CD4-positive, alpha-beta T cell treated with Interleukin-15 for 1 hour (primary cell): ENCODE measurements at regions not wholly inside any gene's neighbourhood (a gene's known extent, or its start where the extent isn't known, plus 50 kb on each side); places are given as distances from the start of the nearest gene placed in this dataset.

Experiments
- DNase-seq: peaks from one replicate; pipeline ENCODE4 v3.0.0-alpha.2; 2020

DNA sequence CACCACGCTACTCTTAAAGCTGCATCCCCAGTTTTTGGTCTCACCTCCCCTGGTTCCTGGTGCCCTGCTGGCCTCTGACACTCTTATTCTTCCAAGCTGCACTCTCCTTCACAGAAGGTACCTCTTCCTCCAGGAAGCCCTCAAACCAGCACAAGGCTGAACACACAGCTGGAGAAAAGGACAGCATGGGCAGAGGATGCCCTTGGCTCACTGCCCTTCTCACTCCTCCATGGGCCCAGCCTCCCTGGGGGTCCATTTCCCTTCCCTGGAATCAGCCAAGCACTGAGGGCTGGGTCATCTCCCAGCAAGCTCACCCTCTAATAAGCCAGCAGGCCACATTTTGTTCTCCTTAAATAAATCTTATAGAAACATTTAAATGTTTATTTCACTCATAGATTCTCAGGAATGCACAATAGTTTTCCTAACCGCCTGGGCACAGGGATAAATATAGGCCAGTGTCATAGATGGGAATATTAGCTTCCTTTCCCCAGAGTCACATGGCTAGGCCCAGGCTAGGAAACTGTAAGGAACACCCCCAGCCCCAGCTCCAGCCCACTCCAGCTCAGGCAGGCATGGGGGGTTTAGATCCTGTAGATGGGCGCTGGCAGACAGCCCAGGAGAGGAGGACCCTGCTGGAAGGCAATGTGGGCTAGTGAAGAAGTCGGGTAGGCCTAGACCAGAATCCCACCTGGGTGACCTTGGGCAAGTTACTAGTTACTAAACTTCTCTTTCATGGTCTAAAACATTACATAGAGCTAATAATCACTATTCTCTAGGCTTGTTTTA lies 51.5 kb downstream of the IRAG1 start:
- DNase-seq, result no peak

DNA sequence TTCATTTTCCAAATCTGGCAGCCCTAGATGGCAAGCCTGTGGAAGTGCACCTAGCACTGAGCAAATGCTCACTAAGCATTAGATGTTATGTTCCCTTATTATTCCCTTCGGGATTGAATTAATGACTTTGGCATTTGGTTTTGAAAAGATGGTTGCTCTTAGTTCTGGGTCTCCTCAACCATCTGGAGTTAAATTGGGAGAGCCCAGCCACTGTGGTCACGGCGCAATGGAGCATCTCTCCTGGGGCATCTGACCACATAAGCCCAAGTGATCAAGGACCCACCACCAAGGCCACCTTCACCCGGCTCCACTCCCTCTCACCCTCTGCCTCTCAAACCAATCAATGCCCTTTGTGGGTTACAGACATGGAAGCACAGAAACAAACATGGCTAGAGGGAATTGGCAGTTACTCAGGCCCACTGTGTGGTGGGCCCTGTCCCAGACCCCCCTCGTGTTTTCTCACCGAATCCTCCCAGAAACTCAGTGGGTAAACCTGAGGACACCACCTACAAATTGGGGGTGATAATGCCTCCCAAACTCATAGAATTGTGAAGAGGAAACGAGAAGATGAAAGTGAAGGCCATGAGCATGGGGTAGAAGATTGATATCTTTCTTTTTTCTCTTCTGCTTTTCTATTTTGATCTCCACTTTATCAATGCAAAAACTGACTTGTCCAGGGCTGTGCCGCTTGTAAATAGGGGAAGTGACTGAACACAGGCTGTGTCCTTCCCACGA lies 52.2 kb downstream of the IRAG1 start:
- peak; percentile 53 for DNase-seq

DNA sequence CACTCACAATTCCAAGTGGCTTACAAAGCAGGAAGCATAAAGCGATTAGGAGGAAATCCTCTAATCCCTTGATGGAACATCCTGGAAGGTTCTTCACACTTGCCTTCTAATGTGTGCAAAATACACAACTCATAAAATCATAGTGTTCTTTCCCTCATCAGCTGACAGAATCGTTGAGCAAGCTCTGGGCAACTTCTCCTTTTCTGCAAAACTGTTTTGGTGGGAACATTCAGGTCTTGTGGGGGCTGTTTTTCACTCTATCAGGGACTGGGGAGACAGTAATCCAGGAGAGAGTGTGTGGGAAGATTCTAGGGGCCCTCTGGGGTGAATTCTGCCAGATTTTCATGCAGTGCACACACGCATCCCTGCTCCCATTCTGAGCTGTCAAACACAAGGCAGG lies 53.2 kb downstream of the IRAG1 start:
- no peak for DNase-seq

DNA sequence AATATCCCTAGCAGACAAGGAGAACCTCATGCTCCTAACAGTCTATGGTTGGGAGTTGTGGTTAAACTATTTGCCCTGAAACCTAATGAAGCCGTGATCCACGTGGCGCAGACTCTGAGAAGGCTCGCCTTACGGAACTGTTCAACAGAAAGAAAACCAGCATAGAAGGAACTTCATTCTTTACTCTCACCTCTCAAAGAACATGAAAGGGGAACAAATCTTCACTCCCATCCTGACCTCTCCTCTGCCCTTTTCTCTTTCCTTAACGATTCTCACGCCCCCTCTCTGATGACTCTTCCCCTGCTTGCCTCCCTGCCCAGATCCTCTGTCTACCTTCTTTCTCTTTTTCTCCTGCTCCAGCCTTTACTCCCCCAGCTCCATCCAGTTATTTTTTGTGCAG lies 54.2 kb downstream of the IRAG1 start:
- no peak for DNase-seq

DNA sequence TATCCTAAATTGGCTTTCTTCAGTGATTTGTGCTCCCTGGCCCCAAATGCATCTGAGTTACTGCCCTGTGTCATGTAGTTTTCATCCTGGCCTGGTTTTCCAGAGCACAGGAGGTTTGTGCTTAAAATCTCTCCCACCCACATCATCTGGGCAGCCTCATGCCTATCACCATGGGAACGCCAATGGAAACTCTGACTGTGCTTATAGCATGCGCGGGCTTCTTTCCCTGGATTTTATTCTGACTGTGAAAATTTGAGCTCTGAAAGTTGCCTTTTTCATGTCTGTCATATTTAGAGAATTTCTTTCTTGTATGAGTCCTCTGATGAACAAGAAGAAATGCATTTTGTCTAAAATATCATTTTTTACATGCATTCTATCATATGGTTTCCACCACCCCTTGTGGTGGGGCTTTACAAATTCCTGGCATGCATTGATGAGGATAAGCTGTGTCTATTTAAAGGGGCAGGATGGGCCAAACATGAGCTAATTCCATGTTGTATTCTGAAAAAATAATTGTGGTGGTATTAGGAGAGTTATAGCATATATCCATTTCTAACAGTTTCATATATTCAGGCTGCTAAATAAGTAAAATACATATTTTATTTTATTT lies 55.1 kb downstream of the IRAG1 start:
- no peak for DNase-seq

DNA sequence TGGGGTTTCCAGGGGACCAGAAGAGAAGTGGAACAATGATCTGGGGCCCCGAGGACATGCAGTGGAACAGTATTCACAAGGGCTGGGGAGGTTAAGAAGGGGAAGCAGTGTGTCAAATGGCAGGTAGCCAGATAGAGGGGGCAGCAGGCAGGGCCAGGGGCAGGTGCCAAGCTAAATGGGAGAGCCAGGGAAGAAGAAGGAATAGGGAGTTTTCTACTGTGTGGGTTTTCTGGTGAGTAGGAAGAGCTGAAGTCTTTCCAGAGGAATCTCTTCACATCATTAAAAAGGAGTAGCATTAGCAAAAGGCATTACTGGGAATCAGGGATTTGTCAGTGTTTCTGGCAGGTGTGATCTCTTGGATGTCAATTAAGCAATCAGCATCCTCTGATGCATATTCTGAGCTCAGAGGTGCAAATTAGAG lies 55.8 kb downstream of the IRAG1 start:
- no peak for DNase-seq

DNA sequence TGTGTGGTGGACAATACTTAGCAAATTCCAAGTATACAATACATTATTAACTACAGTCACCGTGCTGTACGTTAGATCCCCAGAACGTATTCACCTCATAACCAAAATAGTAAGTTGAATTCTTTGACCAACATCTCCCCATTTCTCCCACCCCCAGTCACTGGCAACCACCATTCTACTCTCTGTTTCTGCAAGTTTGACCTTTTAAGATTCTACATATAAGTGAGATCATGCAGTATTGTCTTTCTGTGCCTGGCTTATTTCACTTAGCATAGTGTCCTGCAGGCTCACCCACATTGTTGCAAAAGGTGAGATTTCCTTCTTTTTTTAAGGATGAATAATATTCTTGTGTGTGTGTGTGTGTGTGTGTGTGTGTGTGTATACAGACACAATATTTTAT lies 59.1 kb downstream of the IRAG1 start:
- DNase-seq, result no peak

DNA sequence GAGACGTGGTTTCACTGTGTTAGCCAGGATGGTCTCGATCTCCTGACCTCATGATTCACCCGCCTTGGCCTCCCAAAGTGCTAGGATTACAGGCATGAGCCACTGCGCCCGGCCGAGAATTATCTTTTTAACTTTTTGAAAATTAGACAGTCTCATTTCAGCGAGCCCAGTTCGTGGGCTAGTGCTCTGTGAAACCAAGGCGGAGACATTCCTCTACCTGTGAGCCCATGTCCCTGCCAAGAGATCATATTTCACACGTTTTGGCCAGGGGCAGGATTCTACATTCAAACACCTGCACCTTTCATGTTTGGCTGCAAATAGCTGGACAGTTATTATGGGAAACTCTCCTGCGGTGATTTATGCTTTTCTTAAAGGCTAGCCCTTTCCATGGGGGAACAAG lies 60.3 kb downstream of the IRAG1 start:
- no peak for DNase-seq

DNA sequence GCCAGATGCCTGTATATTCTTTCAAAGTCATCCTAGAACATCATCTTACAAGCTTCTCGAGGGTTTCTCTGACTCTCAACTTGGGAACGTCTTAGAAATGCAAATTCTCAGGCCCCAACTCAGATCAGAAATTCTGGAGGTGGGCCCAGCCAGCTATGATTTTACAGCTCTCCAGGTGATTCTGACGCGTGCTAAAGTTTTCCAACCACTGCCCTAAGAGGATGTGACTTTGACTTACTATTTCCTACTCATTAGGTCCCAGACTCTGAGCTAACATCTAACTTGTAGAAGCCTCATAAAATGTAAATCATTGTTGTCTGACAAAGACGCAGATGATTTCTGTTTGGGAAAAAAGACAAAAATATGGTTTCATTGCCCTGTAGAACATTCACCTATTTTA lies 61.1 kb downstream of the IRAG1 start:
- no peak for DNase-seq

DNA sequence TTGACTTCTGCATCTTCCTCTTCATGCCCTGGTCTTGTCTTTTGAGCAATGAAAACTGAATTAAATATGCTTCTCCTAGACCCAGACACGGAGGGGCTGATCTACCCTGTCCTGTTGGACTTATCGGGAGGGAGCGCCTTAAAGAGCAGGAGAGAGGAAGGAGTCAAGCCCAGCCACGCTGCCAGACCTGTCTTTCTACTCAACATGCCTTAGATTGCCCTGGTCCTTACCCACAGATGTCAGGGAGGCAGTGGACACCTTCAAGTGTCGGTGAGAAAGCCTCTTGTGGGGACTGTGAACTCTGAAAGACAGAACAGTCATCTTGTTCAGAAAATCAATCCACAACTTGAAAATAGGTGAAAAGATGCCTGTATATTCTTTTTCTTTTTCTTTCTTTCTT lies 61.8 kb downstream of the IRAG1 start:
- DNase-seq, result no peak

DNA sequence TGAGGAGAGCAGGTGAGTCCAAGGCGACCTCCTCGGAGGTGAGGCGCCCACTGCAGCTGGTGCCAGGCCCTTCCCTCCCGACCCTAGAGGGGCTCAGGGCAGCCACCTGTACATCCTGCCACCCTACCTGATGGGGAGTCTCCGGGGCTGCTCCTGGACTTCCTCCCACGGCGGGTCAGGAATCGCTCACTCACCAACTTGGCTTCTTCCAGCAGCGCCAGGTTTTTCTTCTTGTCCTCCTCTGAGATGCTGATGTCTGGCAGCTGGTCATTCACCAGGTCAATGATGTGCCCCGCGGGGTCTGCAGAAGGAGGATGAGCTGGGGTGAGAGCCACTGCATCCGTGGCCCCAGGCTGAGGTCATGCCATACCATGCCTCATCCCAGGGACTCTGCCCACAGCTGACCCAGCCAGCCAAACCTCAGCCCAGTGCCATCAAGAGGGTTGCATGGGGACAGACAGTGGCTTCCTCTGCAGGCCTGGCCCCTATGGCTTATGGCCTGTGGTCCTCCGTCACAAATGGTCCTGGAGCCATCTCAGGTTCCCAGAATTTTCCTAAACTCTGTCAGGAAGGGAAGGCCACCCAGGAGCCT lies 61.0 kb upstream of the LYVE1 start:
- no peak for DNase-seq

DNA sequence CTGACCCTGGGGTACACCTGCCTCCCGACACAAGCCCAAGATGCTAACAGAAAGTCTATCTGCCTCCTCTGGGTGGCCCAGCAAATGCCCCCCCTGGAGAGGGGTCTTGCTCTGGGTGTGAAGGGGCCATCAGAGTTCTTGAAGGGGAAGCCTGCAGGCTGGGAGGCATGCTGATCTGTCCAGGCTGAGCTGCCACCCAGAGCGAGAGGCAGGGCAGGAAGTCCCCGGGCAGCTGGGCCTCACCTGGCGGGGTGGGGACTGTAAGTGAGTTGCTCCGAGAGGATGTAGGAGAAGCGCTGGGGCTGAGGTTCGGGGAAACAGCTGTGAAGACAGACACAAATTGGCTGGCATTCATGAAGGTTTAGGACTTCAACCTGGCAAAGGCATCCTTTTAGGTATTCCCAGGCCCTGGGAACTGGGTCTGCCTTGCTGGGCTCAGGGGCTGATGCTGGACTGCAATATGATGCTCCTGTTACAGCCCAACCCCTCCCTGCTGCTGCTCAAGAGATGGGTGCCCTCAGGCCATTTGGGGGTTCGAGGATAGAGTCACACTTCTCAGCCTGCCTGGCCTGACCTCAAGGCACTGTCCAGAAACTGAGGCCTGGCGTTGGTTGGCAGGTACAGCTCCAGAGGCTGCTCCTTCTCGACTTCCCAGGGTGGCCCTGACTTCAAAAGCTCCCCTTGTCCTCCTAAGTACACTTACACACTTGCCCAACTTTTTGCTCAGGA lies 60.2 kb upstream of the LYVE1 start:
- DNase-seq, result peak; percentile 48

DNA sequence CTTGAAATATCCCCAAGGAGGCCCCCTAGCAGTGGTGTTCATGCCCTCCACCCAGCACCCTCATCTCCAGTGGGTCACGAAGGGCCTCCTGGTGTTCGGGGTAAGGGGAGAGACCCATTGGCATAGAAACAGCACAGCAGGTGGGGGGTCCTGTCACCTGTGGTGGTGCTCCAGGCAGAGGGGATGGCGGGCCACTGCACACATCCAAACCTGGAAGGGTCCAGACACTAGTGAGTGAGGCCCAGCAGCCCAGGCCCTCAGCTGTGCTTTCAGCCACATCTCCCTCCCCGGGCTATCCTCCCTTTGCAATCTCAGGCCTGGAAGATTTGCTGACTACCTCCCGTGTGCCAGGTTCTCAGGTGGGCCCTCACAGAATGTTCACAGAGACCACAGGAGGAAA lies 59.4 kb upstream of the LYVE1 start:
- no peak for DNase-seq

DNA sequence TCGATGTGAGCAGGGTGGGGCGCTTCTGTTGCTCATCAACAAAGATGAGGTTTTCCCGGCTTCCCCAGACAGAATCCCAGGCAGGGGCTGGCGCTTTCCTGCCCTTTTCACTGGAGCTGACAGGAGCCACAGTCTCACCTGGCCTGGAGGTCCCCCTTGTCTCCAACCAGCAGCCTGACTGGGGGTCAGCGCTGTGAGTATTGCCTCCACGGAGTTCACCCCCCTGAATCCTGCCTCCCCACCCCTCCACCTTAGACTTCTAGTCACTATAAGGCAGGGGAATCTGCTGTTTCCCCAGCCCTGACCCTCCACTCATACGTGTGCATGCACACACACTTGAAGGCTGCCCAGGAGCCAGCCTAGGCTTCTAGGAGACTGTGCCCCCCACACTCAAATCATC lies 58.8 kb upstream of the LYVE1 start:
- no peak for DNase-seq

DNA sequence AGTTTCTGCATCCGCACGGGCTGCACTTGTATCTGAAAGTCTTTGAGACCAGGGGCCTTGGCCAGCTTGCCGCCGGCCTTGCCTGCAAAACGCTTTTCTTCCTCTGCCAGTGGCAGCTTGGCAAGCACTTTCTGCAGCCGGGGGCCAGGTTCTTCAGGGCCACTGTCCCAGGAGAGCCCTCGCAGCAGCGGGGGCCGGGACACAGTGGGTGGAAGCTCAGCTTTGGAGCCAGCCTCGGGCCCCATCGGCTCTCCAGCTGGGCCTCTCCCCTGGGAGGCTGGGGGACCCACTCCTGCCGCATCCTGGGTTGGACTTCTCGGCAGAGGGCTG lies 57.5 kb upstream of the LYVE1 start:
- no peak for DNase-seq

DNA sequence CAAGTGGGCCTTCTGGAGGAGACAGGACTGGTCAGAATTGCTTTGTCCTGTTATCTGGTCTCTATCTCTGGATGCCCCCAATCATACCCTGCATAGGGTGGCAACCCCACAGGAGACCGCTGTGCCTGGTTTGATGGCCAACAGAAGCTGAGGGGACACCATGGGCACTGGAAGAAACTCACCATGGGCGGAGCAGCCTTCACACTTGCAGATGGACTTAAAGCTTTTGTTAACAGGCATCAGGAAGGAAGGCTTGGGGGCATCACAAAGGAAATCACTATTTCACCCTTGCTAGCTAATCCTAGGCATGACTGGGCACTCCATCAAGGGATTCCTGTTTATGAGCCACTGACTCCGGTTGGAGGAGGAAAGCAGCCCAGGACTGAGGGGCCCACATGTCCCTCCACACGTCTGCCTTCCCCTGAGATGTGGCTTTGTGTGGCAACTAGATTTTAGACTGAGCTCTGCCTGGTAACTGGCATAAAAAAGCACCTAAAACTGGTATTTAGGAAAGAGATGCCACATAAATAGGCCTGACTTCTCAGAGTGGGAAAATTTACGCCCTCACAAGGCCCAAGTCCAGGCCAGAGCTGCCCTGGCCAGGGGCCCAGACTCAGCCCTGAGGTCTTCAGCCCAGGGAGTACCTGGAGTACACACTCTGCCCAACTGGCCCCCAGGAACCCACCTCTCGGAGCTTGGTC lies 57.0 kb upstream of the LYVE1 start:
- DNase-seq, result no peak

DNA sequence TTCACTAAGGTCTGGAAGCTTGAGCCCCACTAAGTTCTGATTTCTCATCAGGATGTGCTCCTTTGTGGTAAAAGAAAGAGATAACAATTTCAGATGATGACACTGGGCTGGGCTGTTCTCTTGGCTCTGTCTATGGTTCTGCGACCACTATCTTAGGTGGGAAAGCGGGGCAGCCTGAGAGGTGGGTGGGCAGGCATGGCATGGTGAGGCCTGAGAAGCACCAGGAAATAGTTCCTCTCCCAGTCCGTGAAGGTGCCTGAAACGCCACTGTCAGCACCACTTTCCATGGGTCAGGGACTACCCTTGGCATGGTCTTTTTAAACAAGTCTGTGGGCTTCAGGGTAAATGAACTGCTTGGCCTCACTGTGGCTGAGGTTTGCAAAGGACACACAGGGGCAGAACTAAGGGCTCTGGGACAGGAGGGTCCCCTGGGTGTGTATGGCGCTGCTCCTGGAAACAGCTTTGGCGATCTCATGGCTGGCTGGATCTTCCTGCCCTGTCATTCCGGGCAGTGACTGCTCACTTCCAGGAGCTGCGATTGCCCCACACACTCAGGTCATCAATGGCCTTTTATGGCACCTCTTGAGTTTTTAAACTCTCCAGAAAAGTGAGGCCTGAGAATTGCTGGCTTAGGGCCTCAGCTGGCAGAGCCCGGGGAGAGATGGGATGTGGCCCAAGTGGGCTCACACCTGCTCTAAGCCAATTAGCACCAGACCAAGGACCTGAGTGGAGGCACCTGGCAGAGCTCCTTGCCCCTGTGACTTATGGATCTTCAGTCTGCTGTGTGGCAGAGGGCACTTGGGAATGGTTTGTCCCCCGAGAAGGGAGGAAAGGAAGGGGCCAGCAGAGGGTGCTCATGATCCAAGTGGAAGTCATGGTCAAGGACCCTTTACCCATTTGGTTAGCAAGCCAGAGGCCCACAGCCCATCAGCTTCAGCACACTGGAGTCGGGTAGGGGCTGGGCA lies 55.6 kb upstream of the LYVE1 start:
- no peak for DNase-seq

DNA sequence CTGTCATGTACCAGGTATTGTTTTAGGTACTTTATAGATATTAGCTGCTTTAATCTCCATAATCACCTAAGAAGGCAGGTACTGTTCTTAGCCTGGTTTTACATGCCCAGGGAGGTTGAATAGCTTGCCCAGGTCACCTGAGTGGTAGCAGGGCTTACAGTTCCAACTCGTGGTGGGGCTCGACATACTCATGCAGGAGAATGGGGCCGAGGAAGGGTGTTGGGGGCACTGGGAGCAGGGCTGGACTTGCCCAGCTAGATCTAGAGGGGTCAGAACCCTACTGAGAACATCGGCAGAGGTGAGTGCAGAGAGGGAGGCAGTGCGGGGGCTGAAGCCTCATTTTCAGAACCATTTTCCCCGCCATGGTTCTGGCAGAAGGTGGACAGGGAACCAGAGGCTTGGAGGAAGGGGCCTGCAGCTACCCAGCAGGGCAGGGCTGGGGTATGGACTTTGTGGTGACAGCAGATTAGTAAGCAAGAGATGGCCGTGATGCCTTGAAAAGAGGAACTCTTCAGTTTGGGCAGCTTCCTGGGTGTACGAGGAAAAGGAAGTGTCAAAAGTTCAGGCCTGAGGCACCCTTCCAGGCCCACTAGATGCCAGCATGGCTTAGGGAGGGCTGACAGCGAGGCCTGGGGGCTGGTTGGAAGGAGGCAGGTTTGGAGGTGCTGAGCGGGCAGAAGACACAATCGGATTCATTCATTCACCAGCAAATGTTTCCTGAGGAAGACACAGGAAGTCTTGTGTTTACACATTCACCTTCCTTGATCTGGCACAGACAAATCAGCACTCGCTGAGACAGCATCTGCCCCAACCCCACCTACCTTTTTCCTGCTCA lies 54.7 kb upstream of the LYVE1 start:
- peak; percentile 71 for DNase-seq

DNA sequence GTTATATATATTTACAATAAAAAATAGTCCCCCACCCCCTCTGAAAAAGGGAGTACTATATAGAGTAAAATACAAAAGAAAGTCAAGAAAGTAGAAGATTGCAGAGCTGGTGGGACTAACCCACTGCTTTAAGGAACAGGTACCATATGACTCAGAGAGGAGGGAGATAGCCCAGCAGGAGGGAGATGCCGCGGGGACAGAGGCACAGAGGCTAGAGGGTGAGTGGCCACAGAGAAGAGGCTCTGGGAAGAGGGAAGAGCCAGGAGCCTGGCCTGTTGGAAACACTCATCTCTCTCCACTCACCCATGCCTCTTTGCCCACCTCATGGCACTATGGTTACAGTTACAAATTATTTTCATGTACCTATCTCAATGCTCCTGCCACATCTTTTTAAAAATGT lies 53.6 kb upstream of the LYVE1 start:
- no peak for DNase-seq

DNA sequence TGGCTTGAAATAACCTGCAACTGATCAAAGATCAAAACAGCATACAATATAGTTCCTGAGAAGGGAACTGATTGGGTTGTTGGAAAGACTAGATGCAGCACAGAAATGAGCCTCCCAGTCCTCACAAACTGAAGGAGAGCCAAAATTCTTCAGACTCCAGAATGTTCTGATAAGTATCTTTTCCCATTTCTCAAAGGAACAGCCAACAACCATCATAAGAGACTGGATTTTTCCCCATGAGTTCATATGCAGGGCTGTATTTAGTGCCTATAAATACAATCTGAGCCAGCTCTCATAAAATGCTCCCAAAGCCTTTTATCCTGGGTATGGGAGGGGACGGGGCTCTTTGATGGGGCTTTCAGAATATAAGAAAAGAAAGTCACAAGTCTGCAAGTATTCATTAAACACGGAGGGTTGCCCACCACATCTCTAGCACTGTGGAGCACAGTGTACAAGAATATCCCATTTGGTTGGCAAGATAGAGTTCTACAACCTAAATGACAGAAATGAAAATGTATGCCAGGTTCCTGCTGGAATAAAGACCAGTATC lies 50.7 kb upstream of the LYVE1 start:
- no peak for DNase-seq
